GM18861 (cell line): ENCODE measurements at regions not wholly inside any gene's neighbourhood (a gene's known extent, or its start where the extent isn't known, plus 50 kb on each side); places are given as distances from the start of the nearest gene placed in this dataset.
A peak's percentile ranks its signal among the peaks of the same experiment; 100 is the strongest.

Experiments used
- ATAC-seq: cut with Tn5 transposase; IDR thresholded peaks from one replicate; pipeline ENCODE4 v1.9.1; 2021; ENCODE audit not compliant: unreplicated experiment

- no peak for ATAC-seq
These were observed 50.5 kb upstream of the GUCY1A1 start for GRCh38 chr4:155616117-155616516.

GRCh38 chr4:155615081-155615887 lies 51.4 kb upstream of the GUCY1A1 start:
- ATAC-seq: no peak

- no peak for ATAC-seq
These were observed 52.4 kb upstream of the GUCY1A1 start for GRCh38 chr4:155614111-155614762.

DNA sequence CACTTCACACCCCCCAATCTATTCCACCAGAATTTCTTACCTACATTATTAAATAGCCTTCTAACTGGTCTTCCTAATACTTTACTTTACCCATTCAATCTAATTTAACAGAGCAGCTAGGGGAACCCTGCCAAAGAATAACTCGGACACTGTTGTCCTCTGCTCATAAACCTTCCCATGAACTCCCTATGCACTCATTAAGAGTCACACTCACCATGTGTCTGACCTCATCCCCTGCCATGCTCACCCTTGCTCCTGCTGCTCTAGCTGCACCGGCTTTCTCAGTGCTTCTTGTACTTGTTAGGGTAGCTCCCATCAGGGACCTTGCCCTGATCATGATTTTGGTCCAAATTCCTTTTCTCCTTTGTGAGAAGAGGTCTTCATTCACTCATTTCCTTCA lies 54.6 kb upstream of the GUCY1A1 start:
- no peak for ATAC-seq

DNA sequence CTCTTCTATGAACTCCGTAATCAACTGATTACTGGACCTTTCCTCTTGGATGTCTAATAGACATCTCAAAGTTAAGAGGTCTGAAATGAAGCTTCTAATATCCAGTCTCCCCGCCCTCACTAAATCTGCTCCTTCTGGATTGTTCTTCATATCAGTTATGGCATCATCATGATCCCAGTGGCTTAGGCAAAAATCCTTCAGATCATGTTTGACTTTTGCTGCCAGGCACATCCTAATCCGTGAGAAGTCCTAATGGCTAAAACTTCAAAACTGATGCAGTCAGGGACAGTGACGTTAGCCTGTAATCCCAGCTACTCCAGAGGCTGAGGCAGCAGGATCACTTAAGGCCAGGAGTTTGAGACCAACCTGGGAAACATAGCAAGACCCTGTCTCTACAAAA lies 55.1 kb upstream of the GUCY1A1 start:
- ATAC-seq: no peak

DNA sequence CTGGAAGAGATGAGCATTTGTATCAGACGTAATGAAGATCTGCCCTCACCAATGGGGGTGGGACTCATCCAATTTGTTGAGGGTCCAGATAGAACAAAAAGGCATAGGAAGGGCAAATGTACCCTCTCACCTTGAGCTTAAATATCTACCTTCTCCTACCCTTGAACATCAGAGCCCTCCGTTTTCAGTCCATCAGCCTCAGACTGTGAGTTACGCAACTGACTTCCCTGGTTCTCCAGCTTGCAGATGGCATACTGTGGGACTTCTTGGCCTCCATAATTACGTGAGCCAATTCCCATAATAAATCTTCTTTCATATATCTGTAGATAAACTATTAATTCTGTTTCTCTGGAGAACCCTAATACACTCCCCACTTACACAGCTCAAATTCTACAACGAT lies 56.5 kb upstream of the GUCY1A1 start:
- no peak for ATAC-seq

DNA sequence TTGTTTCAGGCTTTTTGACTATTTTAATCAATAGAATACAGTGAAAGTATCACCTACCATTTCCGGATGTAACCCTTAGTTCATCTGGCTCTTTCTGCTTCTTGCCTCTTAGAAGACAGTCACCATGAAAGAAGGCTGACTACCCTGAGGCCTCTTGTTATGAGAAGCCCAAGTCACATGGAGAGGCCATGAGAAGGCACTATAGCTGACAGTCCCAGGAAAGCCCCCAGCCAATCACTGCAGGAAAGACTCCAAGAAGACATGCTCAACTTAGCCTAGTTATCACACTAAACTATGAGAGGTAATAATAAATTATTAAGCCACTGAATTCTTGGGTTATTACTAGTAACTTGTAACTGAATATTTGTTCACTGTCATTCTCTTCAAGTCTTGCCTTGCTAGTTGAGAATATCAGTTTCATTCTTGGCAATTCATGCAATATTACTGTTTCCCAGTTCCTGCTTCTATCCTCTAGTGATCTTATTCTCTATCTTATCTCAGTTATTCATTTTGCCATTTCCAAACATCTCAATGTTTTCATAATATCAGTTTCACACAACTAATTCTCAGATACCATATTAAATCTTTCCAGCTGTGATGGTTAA lies 57.1 kb upstream of the GUCY1A1 start:
- peak; percentile 78 for ATAC-seq

DNA sequence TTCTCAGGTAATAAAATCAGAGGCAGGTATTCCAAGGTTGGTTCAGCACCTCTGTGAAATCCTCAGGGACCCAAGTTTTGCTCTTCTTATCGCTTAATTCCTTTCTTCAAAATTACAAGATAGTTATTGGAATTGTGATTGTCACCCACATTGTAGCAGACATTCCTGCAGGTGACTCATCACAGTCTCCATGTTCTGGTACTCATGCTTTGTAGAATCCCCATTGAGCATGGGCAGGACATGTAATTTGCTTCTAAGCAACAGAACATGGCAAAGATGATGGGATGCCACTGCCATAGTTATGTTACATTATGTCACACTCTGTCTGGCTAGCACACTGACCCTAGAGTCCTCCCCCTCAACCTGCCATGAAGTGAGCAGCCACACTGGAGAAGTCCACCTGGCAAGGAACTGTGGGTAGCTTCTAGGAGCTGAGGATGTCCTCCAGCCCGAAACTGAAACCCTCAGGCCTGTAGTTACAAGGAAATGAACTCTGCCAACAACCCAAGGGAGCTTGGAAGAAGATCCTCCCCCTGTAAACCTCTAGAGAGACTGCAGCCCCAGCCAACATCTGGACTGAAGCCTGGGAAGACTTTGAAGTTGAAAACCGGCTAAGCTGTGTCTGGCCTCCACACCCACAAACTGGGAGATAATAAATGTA lies 58.3 kb upstream of the GUCY1A1 start:
- no peak for ATAC-seq

- ATAC-seq: no peak
These were observed 59.2 kb upstream of the GUCY1A1 start for GRCh38 chr4:155607481-155607880.

GRCh38 chr4:155604718-155605626 lies 61.7 kb upstream of the GUCY1A1 start:
- ATAC-seq: no peak

GRCh38 chr4:155603360-155603891 lies 63.2 kb upstream of the GUCY1A1 start:
- no peak for ATAC-seq

- no peak for ATAC-seq
These were observed 64.1 kb upstream of the GUCY1A1 start for GRCh38 chr4:155602351-155603140.

DNA sequence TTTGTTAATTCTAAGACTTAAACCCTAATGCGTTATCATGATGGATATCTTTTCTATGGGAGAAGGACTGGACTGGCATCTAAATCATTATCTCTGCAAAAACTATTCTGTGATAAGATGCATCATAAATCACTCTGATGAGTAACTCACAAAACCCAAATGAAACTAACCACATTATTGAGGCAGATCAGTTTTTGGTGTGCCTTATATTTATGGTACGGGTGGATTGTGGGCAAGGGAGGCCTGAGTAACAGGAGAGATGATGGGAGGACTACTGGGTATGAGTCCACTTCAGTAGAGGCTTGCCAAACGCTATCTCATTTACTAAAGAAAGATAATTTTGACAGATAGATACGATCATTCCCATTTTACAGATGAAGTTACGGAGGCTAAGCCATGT lies 66.4 kb upstream of the GUCY1A1 start:
- no peak for ATAC-seq

- ATAC-seq: no peak
These were observed 67.1 kb upstream of the GUCY1A1 start for GRCh38 chr4:155599596-155599995.

DNA sequence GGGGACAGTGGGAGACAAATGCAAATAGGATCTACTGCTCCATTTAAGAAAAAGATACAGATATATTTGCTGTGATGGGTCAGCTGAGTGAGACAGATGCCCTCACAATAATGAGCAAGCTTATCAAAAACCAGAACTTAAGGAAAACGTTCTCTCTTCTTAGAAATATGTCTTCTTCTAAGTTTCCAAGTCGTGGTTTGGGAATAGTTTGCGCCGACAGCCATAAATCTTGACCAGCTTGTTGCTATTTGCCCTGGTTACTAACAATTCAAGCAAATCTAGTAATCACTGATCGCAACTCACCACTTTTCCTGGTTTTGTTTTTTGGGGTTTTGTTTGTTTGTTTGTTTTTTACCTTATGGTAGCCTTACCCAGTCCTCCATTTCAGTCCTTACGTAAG lies 67.6 kb upstream of the GUCY1A1 start:
- no peak for ATAC-seq

DNA sequence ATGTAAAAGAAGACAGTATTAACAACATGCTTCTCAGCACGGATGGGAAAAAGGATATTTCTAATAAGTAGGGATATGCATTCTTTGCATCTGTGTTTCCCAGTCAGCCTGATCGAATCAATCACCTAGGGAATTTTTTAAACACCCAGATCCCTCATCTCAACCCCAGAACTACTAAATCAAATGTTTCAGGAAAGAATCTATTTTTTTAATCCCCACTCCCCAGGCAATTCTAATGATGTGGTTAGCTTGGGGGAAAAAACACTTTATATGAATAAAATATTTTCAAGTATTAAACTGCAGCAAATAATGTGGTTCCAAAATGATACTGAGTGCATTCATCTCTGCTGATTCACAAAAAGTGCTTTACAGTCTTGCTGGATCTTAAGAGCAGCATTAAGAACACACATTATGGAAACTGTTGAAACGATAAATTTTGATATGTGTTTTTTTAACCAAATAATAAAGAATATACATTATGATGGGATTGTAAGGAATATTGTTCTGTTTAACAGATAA lies 68.7 kb upstream of the GUCY1A1 start:
- ATAC-seq: no peak

DNA sequence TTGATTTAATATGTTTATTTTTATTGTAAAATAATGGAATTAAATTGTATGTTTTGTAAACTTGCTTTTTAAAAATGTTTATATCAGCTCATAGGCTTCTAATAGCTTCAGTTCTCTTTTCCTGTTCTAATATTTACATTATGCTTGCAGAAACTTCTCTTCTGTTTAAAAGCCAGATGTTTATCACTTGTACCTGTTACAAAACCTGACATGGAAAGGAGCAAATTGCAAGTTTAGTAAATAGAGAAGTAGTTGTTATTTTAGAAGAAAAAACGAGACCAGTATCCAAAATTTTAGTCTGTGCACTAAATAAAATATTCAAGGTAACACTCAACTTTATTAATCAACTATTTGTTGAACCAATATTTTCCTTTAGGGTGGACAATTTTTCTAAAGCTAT lies 69.4 kb upstream of the GUCY1A1 start:
- ATAC-seq: no peak

GRCh38 chr4:155593793-155594192 lies 72.9 kb upstream of the GUCY1A1 start:
- ATAC-seq: no peak

DNA sequence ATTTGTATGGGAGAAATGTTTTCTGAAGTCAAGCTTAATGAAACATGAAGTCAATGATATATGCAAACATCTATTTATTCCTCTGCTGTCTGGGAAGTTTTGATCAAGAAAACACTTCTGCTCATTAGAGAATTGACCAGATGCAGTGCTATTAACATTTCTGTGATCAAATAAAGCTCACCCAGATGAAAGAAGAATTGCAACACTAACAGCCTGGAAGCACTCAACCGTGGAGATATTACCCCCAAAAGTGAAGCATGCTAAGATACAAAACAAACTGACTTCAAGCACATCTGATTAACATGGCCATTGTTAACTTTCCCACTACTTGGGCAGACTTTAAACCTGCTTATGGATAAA lies 73.7 kb upstream of the GUCY1A1 start:
- ATAC-seq: no peak
